Vagina (tissue), 2 donors: ENCODE measurements at regions not wholly inside any gene's neighbourhood (a gene's known extent, or its start where the extent isn't known, plus 50 kb on each side); places are given as distances from the start of the nearest gene placed in this dataset.

Experiments
- DNase-seq, 2 donors: peaks; one replicate each; pipeline ENCODE4 v3.0.0-alpha.2; 2017; ENCODE audit errors: extremely low spot score in 2 of 2
- H3K27ac ChIP-seq: fragments of 200-600 bp; sonication (generic); one replicate; pipeline ENCODE4 v1.5.1; 2019
- H3K27me3 ChIP-seq: fragments of 200-600 bp; sonication (generic); one replicate; pipeline ENCODE4 v1.5.1; 2019
- H3K36me3 ChIP-seq, 2 donors: fragments of 200-600 bp; sonication (generic); one replicate each; pipeline ENCODE4 v1.5.1; 2017 to 2019
- H3K4me1 ChIP-seq: fragments of 200-600 bp; sonication (generic); one replicate; pipeline ENCODE4 v1.5.1; 2019
- H3K4me3 ChIP-seq, 2 donors: fragments of 200-600 bp; sonication (generic); 1 replicate in 1 of 2; 2 replicates in 1 of 2; pipeline ENCODE4 v1.5.1; 2016 to 2019
- H3K9me3 ChIP-seq: fragments of 200-600 bp; sonication (generic); one replicate; pipeline ENCODE4 v1.5.1; 2019
- CTCF ChIP-seq, 3 experiments: fragments of 450-650 bp in 2 of 3; fragments of 200-600 bp in 1 of 3; sonication (generic) in 1 of 3; IDR thresholded peaks; one replicate each; pipeline ENCODE4 v1.5.1; 2017 to 2019; ENCODE audit warnings: antibody characterized with exemption in 3 of 3, mild to moderate bottlenecking in 2 of 3, moderate library complexity in 2 of 3
- POLR2A ChIP-seq, 2 donors: fragments of 450-650 bp; IDR thresholded peaks; one replicate each; pipeline ENCODE4 v1.6.1; 2017; ENCODE audit warnings: antibody characterized with exemption in 2 of 2, mild to moderate bottlenecking in 2 of 2, moderate library complexity in 2 of 2
- POLR2AphosphoS5 ChIP-seq, 2 donors: sonication (generic); formaldehyde crosslinking; IDR thresholded peaks; one replicate each; pipeline ENCODE4 v1.9.0; 2017; ENCODE audit warnings: antibody characterized with exemption in 2 of 2, mild to moderate bottlenecking in 2 of 2, low read depth in 1 of 2; ENCODE audit not compliant: insufficient read depth in 1 of 2
- intact Hi-C: fragments of 100-400 bp; cut with DNase I; formaldehyde crosslinking; loops from one replicate; pipeline ENCODE4 v1.15.1; 2023

- H3K4me3 ChIP-seq: no peak overlapping the region
- no peaks in the 10 kb centered on the region for H3K4me1 ChIP-seq
- H3K9me3 ChIP-seq: no peaks in the 10 kb centered on the region
- no peak for DNase-seq
- no peak overlapping the region for H3K27ac ChIP-seq
- TF ChIP-seq POLR2AphosphoS5 (IDR thresholded peaks at IDR 0.05; ENCODE audit: insufficient read depth in 1 of 2, low read depth in 1 of 2) (no peak), POLR2A (IDR thresholded peaks at IDR 0.05) (no peak), CTCF (IDR thresholded peaks at IDR 0.05) (no peak)
- no peaks in the 10 kb centered on the region for H3K36me3 ChIP-seq
- intact Hi-C loops: no loop called here
- no peaks in the 10 kb centered on the region for H3K27me3 ChIP-seq
These were observed 438.3 kb downstream of the SH3GL2 start for GRCh38 chr9:18017136-18017535.

- no peak overlapping the region for H3K4me3 ChIP-seq
- H3K4me1 ChIP-seq: no peaks in the 10 kb centered on the region
- no peaks in the 10 kb centered on the region for H3K9me3 ChIP-seq
- intact Hi-C loops: no loop called here
- no peak overlapping the region for H3K27ac ChIP-seq
- no peak for DNase-seq
- no peaks in the 10 kb centered on the region for H3K27me3 ChIP-seq
- TF ChIP-seq POLR2A (IDR thresholded peaks at IDR 0.05): no peak
- TF ChIP-seq POLR2AphosphoS5 (IDR thresholded peaks at IDR 0.05; ENCODE audit: insufficient read depth in 1 of 2, low read depth in 1 of 2): no peak
- no peak for TF ChIP-seq CTCF (IDR thresholded peaks at IDR 0.05)
- H3K36me3 ChIP-seq: no peaks in the 10 kb centered on the region
These were observed 439.4 kb downstream of the SH3GL2 start for GRCh38 chr9:18018221-18018620.

- Histone ChIP-seq H3K27me3 (no peaks in the 10 kb centered on the region), H3K4me3 (no peak overlapping the region), H3K27ac (no peak overlapping the region), H3K4me1 (no peaks in the 10 kb centered on the region), H3K9me3 (no peaks in the 10 kb centered on the region), H3K36me3 (no peaks in the 10 kb centered on the region)
- no peak for DNase-seq
- TF ChIP-seq CTCF (IDR thresholded peaks at IDR 0.05): no peak
- TF ChIP-seq POLR2AphosphoS5 (IDR thresholded peaks at IDR 0.05; ENCODE audit: insufficient read depth in 1 of 2, low read depth in 1 of 2): no peak
- no peak for TF ChIP-seq POLR2A (IDR thresholded peaks at IDR 0.05)
- intact Hi-C loops: no loop called here
These were observed 439.8 kb downstream of the SH3GL2 start for GRCh38 chr9:18018661-18019060.

GRCh38 chr9:18020121-18020745, 441.4 kb downstream of the SH3GL2 start:
- Histone ChIP-seq H3K36me3 (no peaks in the 10 kb centered on the region), H3K4me1 (no peaks in the 10 kb centered on the region), H3K27ac (no peak overlapping the region), H3K4me3 (no peak overlapping the region), H3K27me3 (no peaks in the 10 kb centered on the region), H3K9me3 (no peaks in the 10 kb centered on the region)
- DNase-seq: no peak
- TF ChIP-seq CTCF (IDR thresholded peaks at IDR 0.05): no peak
- TF ChIP-seq POLR2AphosphoS5 (IDR thresholded peaks at IDR 0.05; ENCODE audit: insufficient read depth in 1 of 2, low read depth in 1 of 2): no peak
- TF ChIP-seq POLR2A (IDR thresholded peaks at IDR 0.05): no peak
- intact Hi-C loops: no loop called here

GRCh38 chr9:18022642-18023041, 443.8 kb downstream of the SH3GL2 start:
- Histone ChIP-seq H3K4me1 (no peaks in the 10 kb centered on the region), H3K27me3 (no peaks in the 10 kb centered on the region), H3K27ac (no peak overlapping the region), H3K4me3 (no peak overlapping the region), H3K36me3 (no peaks in the 10 kb centered on the region), H3K9me3 (no peaks in the 10 kb centered on the region)
- intact Hi-C loops: no loop called here
- DNase-seq: no peak
- TF ChIP-seq POLR2AphosphoS5 (IDR thresholded peaks at IDR 0.05; ENCODE audit: insufficient read depth in 1 of 2, low read depth in 1 of 2) (no peak), POLR2A (IDR thresholded peaks at IDR 0.05) (no peak), CTCF (IDR thresholded peaks at IDR 0.05) (no peak)
